GM12878 (cell line): ENCODE measurements at regions not wholly inside any gene's neighbourhood (a gene's known extent, or its start where the extent isn't known, plus 50 kb on each side); places are given as distances from the start of the nearest gene placed in this dataset.

Experiments
- CBFB ChIP-seq: IDR thresholded peaks from 2 replicates; pipeline ENCODE4 v1.6.1; 2016; ENCODE audit warnings: antibody characterized with exemption, low read depth
- CHD1 ChIP-seq: IDR thresholded peaks from 2 replicates; pipeline ENCODE4 v1.6.1; 2012; ENCODE audit warnings: low read depth, low read length, improper control_type of control experiment
- ETV6 ChIP-seq, 2 experiments: fragments of 450-650 bp in 1 of 2; IDR thresholded peaks in 1 of 2; conservative IDR thresholded peaks in 1 of 2; 2 replicates each; pipeline ENCODE4 v1.6.1; 2014; ENCODE audit warnings: antibody characterized with exemption in 1 of 2, borderline replicate concordance in 1 of 2, low read depth in 1 of 2, mild to moderate bottlenecking in 1 of 2, moderate library complexity in 1 of 2
- KDM1A ChIP-seq: fragments of 200-600 bp; sonication (generic); IDR thresholded peaks from 2 replicates; pipeline ENCODE4 v1.6.1; 2016; ENCODE audit warnings: borderline replicate concordance
- POLR2A ChIP-seq: IDR thresholded peaks from 2 replicates; pipeline ENCODE4 v1.6.1; 2011; ENCODE audit warnings: low read depth, mild to moderate bottlenecking, low read length
- RAD21 ChIP-seq: IDR thresholded peaks from 2 replicates; pipeline ENCODE4 v1.6.1; 2011; ENCODE audit warnings: mild to moderate bottlenecking, low read depth, low read length, moderate library complexity; ENCODE audit not compliant: insufficient read depth
- SIN3A ChIP-seq: IDR thresholded peaks from 2 replicates; pipeline ENCODE4 v1.6.1; 2012; ENCODE audit warnings: low read depth, low read length, improper control_type of control experiment
- YY1 ChIP-seq: IDR thresholded peaks from 2 replicates; pipeline ENCODE4 v1.6.1; 2011; ENCODE audit warnings: low read depth, mild to moderate bottlenecking, low read length
- ZNF384 ChIP-seq: IDR thresholded peaks from 2 replicates; pipeline ENCODE4 v1.6.1; 2012; ENCODE audit warnings: low read depth, mild to moderate bottlenecking, low read length, improper control_type of control experiment, borderline replicate concordance
- TF ChIP-seq, protein P1 (sequence below), 3 experiments: IDR thresholded peaks in 2 of 3; conservative IDR thresholded peaks in 1 of 3; 2 replicates each; pipeline ENCODE4 v1.5.1; 2011; ENCODE audit warnings: low read depth in 3 of 3, low read length in 3 of 3, mild to moderate bottlenecking in 3 of 3, control low read depth in 2 of 3, moderate library complexity in 2 of 3, inconsistent platforms in 1 of 3, mixed read lengths in 1 of 3; ENCODE audit not compliant: control insufficient read depth in 2 of 3, insufficient read depth in 1 of 3; ENCODE audit errors: extremely low read depth in 1 of 3
- TF ChIP-seq, protein P2 (sequence below): IDR thresholded peaks from 2 replicates; pipeline ENCODE4 v1.6.1; 2012; ENCODE audit warnings: mild to moderate bottlenecking, low read depth, low read length
- TF ChIP-seq, protein P3 (sequence below): fragments of 450-650 bp; IDR thresholded peaks from 2 replicates; pipeline ENCODE4 v1.6.1; 2014; ENCODE audit warnings: mild to moderate bottlenecking
- TF ChIP-seq, protein P4 (sequence below): IDR thresholded peaks from 2 replicates; pipeline ENCODE4 v1.6.1; 2012; ENCODE audit warnings: low read depth, low read length, improper control_type of control experiment
- TF ChIP-seq, protein P5 (sequence below): IDR thresholded peaks from 2 replicates; pipeline ENCODE4 v1.6.1; 2012; ENCODE audit warnings: low read depth, low read length, improper control_type of control experiment

DNA sequence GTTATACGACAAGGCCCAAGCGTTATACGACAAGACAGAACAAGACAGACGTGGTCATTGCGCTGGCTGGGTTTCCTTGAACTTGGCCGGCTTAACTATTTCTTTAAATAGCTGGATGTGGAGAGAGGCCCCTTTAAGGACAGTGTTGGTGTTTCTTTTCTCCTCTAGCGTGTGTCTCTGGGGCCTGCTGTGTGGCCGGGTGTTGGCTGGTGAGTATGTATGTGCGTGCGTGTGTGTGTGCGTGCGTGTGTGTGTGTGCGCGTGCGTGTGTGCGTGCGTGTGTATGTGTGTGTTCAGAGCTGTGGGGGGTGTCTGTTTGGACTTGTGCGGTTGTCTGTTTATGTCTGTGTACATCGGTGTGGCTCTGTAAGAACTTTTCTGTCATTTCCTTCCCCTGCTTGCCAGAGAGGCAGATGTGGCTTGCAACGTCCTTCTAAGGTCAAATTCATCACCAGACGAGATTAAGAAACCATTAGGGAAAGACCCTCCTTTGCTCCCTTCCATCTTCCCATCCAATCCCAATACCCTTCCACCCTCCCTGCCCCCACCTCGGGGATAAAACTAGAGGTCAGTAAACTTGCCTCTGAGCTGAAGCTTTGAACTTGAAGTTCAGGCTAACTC, 78.6 kb upstream of the TBX3 start:
- TF ChIP-seq YY1 (no peak), SIN3A (no peak), ETV6 (conservative IDR thresholded peaks at IDR 0.05 in 1 of 2, IDR thresholded peaks at IDR 0.05 in 1 of 2; ENCODE audit: borderline replicate concordance in 1 of 2, low read depth in 1 of 2) (no peak), ZNF384 (no peak), POLR2A (no peak), CHD1 (no peak), CBFB (no peak), RAD21 (no peak), KDM1A (no peak)
- TF ChIP-seq, protein P1, sequence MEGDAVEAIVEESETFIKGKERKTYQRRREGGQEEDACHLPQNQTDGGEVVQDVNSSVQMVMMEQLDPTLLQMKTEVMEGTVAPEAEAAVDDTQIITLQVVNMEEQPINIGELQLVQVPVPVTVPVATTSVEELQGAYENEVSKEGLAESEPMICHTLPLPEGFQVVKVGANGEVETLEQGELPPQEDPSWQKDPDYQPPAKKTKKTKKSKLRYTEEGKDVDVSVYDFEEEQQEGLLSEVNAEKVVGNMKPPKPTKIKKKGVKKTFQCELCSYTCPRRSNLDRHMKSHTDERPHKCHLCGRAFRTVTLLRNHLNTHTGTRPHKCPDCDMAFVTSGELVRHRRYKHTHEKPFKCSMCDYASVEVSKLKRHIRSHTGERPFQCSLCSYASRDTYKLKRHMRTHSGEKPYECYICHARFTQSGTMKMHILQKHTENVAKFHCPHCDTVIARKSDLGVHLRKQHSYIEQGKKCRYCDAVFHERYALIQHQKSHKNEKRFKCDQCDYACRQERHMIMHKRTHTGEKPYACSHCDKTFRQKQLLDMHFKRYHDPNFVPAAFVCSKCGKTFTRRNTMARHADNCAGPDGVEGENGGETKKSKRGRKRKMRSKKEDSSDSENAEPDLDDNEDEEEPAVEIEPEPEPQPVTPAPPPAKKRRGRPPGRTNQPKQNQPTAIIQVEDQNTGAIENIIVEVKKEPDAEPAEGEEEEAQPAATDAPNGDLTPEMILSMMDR (IDR thresholded peaks at IDR 0.05 in 2 of 3, conservative IDR thresholded peaks at IDR 0.05 in 1 of 3; ENCODE audit: control insufficient read depth in 2 of 3, extremely low read depth in 1 of 3, insufficient read depth in 1 of 3, low read depth in 3 of 3, low read length in 3 of 3), result no peak
- TF ChIP-seq, protein P2, sequence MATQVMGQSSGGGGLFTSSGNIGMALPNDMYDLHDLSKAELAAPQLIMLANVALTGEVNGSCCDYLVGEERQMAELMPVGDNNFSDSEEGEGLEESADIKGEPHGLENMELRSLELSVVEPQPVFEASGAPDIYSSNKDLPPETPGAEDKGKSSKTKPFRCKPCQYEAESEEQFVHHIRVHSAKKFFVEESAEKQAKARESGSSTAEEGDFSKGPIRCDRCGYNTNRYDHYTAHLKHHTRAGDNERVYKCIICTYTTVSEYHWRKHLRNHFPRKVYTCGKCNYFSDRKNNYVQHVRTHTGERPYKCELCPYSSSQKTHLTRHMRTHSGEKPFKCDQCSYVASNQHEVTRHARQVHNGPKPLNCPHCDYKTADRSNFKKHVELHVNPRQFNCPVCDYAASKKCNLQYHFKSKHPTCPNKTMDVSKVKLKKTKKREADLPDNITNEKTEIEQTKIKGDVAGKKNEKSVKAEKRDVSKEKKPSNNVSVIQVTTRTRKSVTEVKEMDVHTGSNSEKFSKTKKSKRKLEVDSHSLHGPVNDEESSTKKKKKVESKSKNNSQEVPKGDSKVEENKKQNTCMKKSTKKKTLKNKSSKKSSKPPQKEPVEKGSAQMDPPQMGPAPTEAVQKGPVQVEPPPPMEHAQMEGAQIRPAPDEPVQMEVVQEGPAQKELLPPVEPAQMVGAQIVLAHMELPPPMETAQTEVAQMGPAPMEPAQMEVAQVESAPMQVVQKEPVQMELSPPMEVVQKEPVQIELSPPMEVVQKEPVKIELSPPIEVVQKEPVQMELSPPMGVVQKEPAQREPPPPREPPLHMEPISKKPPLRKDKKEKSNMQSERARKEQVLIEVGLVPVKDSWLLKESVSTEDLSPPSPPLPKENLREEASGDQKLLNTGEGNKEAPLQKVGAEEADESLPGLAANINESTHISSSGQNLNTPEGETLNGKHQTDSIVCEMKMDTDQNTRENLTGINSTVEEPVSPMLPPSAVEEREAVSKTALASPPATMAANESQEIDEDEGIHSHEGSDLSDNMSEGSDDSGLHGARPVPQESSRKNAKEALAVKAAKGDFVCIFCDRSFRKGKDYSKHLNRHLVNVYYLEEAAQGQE, result no peak
- TF ChIP-seq, protein P3, sequence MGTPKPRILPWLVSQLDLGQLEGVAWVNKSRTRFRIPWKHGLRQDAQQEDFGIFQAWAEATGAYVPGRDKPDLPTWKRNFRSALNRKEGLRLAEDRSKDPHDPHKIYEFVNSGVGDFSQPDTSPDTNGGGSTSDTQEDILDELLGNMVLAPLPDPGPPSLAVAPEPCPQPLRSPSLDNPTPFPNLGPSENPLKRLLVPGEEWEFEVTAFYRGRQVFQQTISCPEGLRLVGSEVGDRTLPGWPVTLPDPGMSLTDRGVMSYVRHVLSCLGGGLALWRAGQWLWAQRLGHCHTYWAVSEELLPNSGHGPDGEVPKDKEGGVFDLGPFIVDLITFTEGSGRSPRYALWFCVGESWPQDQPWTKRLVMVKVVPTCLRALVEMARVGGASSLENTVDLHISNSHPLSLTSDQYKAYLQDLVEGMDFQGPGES, result no peak
- TF ChIP-seq, protein P4, sequence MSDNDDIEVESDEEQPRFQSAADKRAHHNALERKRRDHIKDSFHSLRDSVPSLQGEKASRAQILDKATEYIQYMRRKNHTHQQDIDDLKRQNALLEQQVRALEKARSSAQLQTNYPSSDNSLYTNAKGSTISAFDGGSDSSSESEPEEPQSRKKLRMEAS, result no peak
- TF ChIP-seq, protein P5, sequence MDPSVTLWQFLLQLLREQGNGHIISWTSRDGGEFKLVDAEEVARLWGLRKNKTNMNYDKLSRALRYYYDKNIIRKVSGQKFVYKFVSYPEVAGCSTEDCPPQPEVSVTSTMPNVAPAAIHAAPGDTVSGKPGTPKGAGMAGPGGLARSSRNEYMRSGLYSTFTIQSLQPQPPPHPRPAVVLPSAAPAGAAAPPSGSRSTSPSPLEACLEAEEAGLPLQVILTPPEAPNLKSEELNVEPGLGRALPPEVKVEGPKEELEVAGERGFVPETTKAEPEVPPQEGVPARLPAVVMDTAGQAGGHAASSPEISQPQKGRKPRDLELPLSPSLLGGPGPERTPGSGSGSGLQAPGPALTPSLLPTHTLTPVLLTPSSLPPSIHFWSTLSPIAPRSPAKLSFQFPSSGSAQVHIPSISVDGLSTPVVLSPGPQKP, result no peak
